ENCODE measurements at regions not wholly inside any gene's neighbourhood (a gene's known extent, or its start where the extent isn't known, plus 50 kb on each side); places are given as distances from the start of the nearest gene placed in this dataset.

- no peak overlapping the region for H3K27ac ChIP-seq
- TF ChIP-seq CTCF (IDR thresholded peaks at IDR 0.05) (no peak), ZFX (IDR thresholded peaks at IDR 0.05; ENCODE audit: borderline replicate concordance) (no peak)
Measured at GRCh38 chr13:50682966-50683365, 160.5 kb downstream of the DLEU7 start.

DNA sequence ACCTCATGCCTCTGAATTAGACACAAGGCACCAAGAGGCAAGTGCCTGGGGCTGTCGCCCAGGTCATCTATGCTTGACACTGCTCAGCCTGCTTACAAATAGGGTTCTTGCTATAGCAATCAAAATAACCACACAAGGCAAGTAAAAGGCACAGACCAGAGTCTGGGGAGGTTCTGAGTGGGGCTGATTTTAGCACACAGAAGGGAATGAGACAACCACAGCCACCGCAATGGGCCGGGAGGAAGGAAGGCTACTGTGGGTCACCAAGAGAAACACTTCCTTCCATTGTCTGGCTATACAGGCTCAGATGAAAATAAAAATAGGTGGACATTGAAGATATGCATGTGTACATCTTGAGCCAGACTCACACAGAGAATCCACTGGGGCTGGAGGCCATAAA lies 159.1 kb downstream of the DLEU7 start:
- no peak overlapping the region for H3K27ac ChIP-seq
- no peak for TF ChIP-seq CTCF (IDR thresholded peaks at IDR 0.05)
- TF ChIP-seq ZFX (IDR thresholded peaks at IDR 0.05; ENCODE audit: borderline replicate concordance) = no peak

DNA sequence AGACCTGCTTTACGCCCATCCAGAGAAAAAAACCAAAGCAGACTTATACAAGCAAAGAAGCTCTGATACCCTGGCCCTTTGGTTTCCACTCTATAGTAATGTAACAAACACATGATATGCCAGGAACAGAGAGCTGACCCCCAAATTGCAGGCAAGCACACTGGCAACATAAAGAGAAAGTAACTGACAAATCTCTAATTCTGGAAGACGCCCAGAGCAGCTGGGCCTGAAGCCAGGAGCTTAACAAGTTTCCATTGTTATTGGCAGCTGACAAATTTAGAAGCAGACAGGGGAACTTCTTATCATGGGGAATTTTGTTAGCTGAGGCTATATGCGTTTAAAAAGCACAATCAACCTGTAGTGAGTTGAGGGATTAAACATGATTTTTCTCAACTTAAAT lies 158.0 kb downstream of the DLEU7 start:
- H3K27ac ChIP-seq = no peak overlapping the region
- no peak for TF ChIP-seq CTCF (IDR thresholded peaks at IDR 0.05)
- TF ChIP-seq ZFX (IDR thresholded peaks at IDR 0.05; ENCODE audit: borderline replicate concordance) = no peak

- no peak overlapping the region for H3K27ac ChIP-seq
- TF ChIP-seq CTCF (IDR thresholded peaks at IDR 0.05) (no peak), ZFX (IDR thresholded peaks at IDR 0.05; ENCODE audit: borderline replicate concordance) (no peak)
Measured at GRCh38 chr13:50685956-50686355, 157.5 kb downstream of the DLEU7 start.

DNA sequence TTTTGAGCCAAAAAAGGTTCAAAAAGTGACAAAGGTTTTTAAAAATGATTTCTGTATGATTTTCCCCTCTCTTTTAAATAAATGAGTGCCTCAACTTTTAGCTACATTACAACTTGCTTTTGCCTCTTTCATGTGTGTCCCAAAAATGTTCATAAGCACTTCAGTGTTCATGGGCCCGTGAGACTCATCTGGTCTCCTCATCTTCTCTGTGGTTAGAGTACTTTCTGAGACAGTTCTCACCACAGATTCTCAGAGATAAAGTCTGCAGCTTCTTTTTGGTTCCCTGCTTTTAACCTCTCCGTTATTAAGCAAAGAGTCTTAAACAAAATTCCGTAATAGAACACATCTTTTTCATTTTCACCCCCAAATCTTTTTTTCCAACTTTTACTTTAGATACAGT lies 156.9 kb downstream of the DLEU7 start:
- H3K27ac ChIP-seq = no peak overlapping the region
- TF ChIP-seq ZFX (IDR thresholded peaks at IDR 0.05; ENCODE audit: borderline replicate concordance) = no peak
- TF ChIP-seq CTCF (IDR thresholded peaks at IDR 0.05) = no peak

DNA sequence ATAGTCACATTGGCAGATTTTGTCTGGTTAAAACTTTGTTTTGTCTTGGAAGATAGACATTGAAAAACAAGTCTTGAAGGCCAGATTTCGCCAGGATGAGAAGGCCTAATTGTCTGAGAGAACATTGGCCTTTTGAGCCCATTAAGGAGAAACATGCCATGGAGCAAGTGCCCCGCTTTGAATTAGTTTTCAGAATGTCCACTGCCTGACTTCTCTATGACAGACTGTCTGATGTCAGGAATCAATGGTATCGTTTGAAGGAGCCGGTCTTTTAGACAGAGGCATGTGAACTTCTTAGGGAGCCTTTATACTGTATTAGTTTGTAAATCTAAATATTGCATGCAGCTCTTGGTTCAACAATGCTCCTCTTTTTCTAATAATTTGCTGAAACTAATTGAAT lies 155.9 kb downstream of the DLEU7 start:
- no peak overlapping the region for H3K27ac ChIP-seq
- TF ChIP-seq CTCF (IDR thresholded peaks at IDR 0.05) = no peak
- no peak for TF ChIP-seq ZFX (IDR thresholded peaks at IDR 0.05; ENCODE audit: borderline replicate concordance)

GRCh38 chr13:50690006-50690405 lies 153.5 kb downstream of the DLEU7 start:
- H3K27ac ChIP-seq = no peak overlapping the region
- no peak for TF ChIP-seq CTCF (IDR thresholded peaks at IDR 0.05)
- TF ChIP-seq ZFX (IDR thresholded peaks at IDR 0.05; ENCODE audit: borderline replicate concordance) = no peak
